MM.1S (cell line): ENCODE measurements at regions not wholly inside any gene's neighbourhood (a gene's known extent, or its start where the extent isn't known, plus 50 kb on each side); places are given as distances from the start of the nearest gene placed in this dataset.

Experiments
- DNase-seq: peaks from one replicate; pipeline ENCODE4 v3.0.0-alpha.2; 2015
- H2AFZ ChIP-seq: fragments of 300-600 bp; sonication (generic); 2 replicates; pipeline ENCODE4 v1.6.0; 2016; ENCODE audit warnings: antibody characterized with exemption, low read length
- H3F3A ChIP-seq: fragments of 300-600 bp; sonication (generic); 2 replicates; pipeline ENCODE4 v1.6.1; 2016; ENCODE audit warnings: mild to moderate bottlenecking, antibody characterized with exemption, low read length, moderate library complexity, mixed read lengths; ENCODE audit not compliant: insufficient read depth
- H3K27ac ChIP-seq: fragments of 300-600 bp; sonication (generic); 2 replicates; pipeline ENCODE4 v1.5.1; 2016; ENCODE audit warnings: mild to moderate bottlenecking, low read length
- H3K27me3 ChIP-seq: fragments of 300-600 bp; sonication (generic); replicated peaks from 2 replicates; pipeline ENCODE4 v1.6.0; 2016; ENCODE audit warnings: low read length; ENCODE audit not compliant: insufficient read depth
- H3K36me3 ChIP-seq: fragments of 300-600 bp; sonication (generic); replicated peaks from 2 replicates; pipeline ENCODE4 v1.6.1; 2016; ENCODE audit warnings: mild to moderate bottlenecking, low read length, mixed read lengths; ENCODE audit not compliant: insufficient read depth
- H3K4me1 ChIP-seq: fragments of 300-600 bp; sonication (generic); 2 replicates; pipeline ENCODE4 v1.6.1; 2016; ENCODE audit warnings: low read length, mixed read lengths
- H3K4me2 ChIP-seq: fragments of 300-600 bp; sonication (generic); 2 replicates; pipeline ENCODE4 v1.6.0; 2016; ENCODE audit warnings: low read depth, low read length
- H3K4me3 ChIP-seq: fragments of 300-600 bp; sonication (generic); 2 replicates; pipeline ENCODE4 v1.5.1; 2016; ENCODE audit warnings: low read length, mixed read lengths
- H3K79me2 ChIP-seq: fragments of 300-600 bp; sonication (generic); 2 replicates; pipeline ENCODE4 v1.6.1; 2016; ENCODE audit warnings: mixed run types, low read length, mixed read lengths
- H3K9ac ChIP-seq: fragments of 300-600 bp; sonication (generic); 2 replicates; pipeline ENCODE4 v1.6.1; 2016; ENCODE audit warnings: low read length, mixed read lengths
- H3K9me2 ChIP-seq: fragments of 300-600 bp; sonication (generic); replicated peaks from 2 replicates; pipeline ENCODE4 v1.6.1; 2016; ENCODE audit warnings: mild to moderate bottlenecking, low read length, mixed read lengths; ENCODE audit not compliant: insufficient read depth
- H3K9me3 ChIP-seq: fragments of 300-600 bp; sonication (generic); replicated peaks from 2 replicates; pipeline ENCODE4 v1.6.1; 2016; ENCODE audit warnings: mild to moderate bottlenecking, low read length, mixed read lengths; ENCODE audit not compliant: insufficient read depth
- H4K20me1 ChIP-seq: fragments of 300-600 bp; sonication (generic); 2 replicates; pipeline ENCODE4 v1.6.1; 2016; ENCODE audit warnings: mild to moderate bottlenecking, low read length, moderate library complexity, mixed read lengths; ENCODE audit not compliant: insufficient read depth
- CTCF ChIP-seq: fragments of 300-600 bp; sonication (generic); IDR thresholded peaks from 2 replicates; pipeline ENCODE4 v1.5.1; 2016; ENCODE audit warnings: antibody characterized with exemption, low read length, mixed read lengths
- EZH2 ChIP-seq: fragments of 300-600 bp; sonication (generic); optimal IDR thresholded peaks from 2 replicates; pipeline ENCODE3; 2017; ENCODE audit warnings: low read depth, mild to moderate bottlenecking, antibody characterized with exemption, low read length, mixed read lengths
- EZH2phosphoT487 ChIP-seq: fragments of 300-600 bp; sonication (generic); IDR thresholded peaks from 2 replicates; pipeline ENCODE4 v1.6.1; 2018; ENCODE audit warnings: antibody characterized with exemption, low read length

GRCh38 chr1:2866422-2867086 is 65.1 kb upstream of the TTC34 start:
- H3K9me2 ChIP-seq = no peaks in the 10 kb centered on the region
- H4K20me1 ChIP-seq = no peaks in the 10 kb centered on the region
- H2AFZ ChIP-seq = no peak overlapping the region
- H3K79me2 ChIP-seq = no peaks in the 10 kb centered on the region
- H3K4me3 ChIP-seq = no peak overlapping the region
- H3K4me2 ChIP-seq = no peak overlapping the region
- H3K36me3 ChIP-seq = no peaks in the 10 kb centered on the region
- no peak for DNase-seq
- no peaks in the 10 kb centered on the region for H3K4me1 ChIP-seq
- no peak overlapping the region for H3K9ac ChIP-seq
- H3F3A ChIP-seq = no peaks in the 10 kb centered on the region
- no peaks in the 10 kb centered on the region for H3K9me3 ChIP-seq
- H3K27ac ChIP-seq = no peak overlapping the region
- TF ChIP-seq EZH2phosphoT487 = no peak
- no peak for TF ChIP-seq CTCF
- peaks cover 84% of the 10 kb centered on the region for H3K27me3 ChIP-seq

GRCh38 chr1:2867087-2867425 is 65.6 kb upstream of the TTC34 start:
- Histone ChIP-seq H3K27ac (no peak overlapping the region), H3K9me3 (no peaks in the 10 kb centered on the region), H3K36me3 (no peaks in the 10 kb centered on the region), H3K9me2 (no peaks in the 10 kb centered on the region), H3K4me3 (no peak overlapping the region), H3K79me2 (no peaks in the 10 kb centered on the region), H3K4me1 (no peaks in the 10 kb centered on the region), H3K27me3 (peaks cover 82% of the 10 kb centered on the region), H3F3A (no peaks in the 10 kb centered on the region), H4K20me1 (no peaks in the 10 kb centered on the region), H2AFZ (no peak overlapping the region), H3K4me2 (no peak overlapping the region), H3K9ac (no peak overlapping the region)
- DNase-seq = no peak
- no peak for TF ChIP-seq CTCF

GRCh38 chr1:2867861-2868260 is 66.4 kb upstream of the TTC34 start:
- Histone ChIP-seq H3K9me2 (no peaks in the 10 kb centered on the region), H3K9me3 (no peaks in the 10 kb centered on the region), H3K9ac (no peak overlapping the region), H2AFZ (no peak overlapping the region), H3F3A (no peaks in the 10 kb centered on the region), H3K79me2 (no peaks in the 10 kb centered on the region), H3K27ac (no peak overlapping the region), H3K4me2 (no peak overlapping the region), H3K4me1 (no peaks in the 10 kb centered on the region), H3K27me3 (peaks cover 78% of the 10 kb centered on the region), H3K36me3 (no peaks in the 10 kb centered on the region), H4K20me1 (no peaks in the 10 kb centered on the region), H3K4me3 (no peak overlapping the region)
- TF ChIP-seq CTCF = no peak
- TF ChIP-seq EZH2 = no peak
- no peak for TF ChIP-seq EZH2phosphoT487
- no peak for DNase-seq
